ENCODE measurements at regions not wholly inside any gene's neighbourhood (a gene's known extent, or its start where the extent isn't known, plus 50 kb on each side); places are given as distances from the start of the nearest gene placed in this dataset.

DNA sequence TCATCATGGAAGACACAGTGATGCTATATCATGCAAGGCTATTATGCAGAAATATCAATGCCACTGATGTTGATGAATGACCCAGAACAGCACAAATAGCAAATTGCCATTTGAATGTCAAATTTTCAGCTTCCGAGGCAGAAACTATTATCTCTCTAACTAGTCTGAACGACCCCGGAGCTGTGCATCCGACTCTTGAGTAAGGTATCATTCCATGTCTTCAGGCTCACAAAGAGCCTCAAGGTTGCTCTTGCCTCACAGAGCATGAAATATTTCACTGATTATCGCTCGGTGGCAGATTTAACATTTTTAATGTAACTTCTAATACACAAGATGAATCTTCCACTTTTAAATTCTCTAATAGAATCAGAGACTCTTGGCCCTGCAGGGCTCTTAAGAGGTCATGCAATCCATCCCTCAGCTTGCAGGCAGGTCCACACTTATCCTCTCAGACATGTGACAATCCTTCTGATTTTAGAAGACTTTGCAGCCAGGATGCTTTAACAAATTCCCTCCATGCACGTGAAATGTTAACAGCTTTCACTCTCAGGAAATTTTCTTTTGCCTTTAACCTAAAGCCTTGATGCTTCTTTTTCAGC, 221.0 kb downstream of the FRK start:
- TF ChIP-seq, protein P1, sequence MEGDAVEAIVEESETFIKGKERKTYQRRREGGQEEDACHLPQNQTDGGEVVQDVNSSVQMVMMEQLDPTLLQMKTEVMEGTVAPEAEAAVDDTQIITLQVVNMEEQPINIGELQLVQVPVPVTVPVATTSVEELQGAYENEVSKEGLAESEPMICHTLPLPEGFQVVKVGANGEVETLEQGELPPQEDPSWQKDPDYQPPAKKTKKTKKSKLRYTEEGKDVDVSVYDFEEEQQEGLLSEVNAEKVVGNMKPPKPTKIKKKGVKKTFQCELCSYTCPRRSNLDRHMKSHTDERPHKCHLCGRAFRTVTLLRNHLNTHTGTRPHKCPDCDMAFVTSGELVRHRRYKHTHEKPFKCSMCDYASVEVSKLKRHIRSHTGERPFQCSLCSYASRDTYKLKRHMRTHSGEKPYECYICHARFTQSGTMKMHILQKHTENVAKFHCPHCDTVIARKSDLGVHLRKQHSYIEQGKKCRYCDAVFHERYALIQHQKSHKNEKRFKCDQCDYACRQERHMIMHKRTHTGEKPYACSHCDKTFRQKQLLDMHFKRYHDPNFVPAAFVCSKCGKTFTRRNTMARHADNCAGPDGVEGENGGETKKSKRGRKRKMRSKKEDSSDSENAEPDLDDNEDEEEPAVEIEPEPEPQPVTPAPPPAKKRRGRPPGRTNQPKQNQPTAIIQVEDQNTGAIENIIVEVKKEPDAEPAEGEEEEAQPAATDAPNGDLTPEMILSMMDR (IDR thresholded peaks at IDR 0.05; ENCODE audit: extremely low read depth in 1 of 2, insufficient read depth in 1 of 2, low read depth in 1 of 2, low read length in 2 of 2), result no peak
- TF ChIP-seq POLR2AphosphoS5 (IDR thresholded peaks at IDR 0.05; ENCODE audit: insufficient read depth, low read depth, low read length) (no peak), GATA2 (IDR thresholded peaks at IDR 0.05; ENCODE audit: insufficient read depth, insufficient read length, low read depth, low read length) (no peak), POLR2A (IDR thresholded peaks at IDR 0.05; ENCODE audit: low read depth, low read length) (no peak), EZH2 (IDR thresholded peaks at IDR 0.05; ENCODE audit: borderline replicate concordance, low read depth, low read length, severe bottlenecking) (no peak), MAX (IDR thresholded peaks at IDR 0.05; ENCODE audit: insufficient read depth, insufficient read length) (no peak)
